ENCODE measurements at regions not wholly inside any gene's neighbourhood (a gene's known extent, or its start where the extent isn't known, plus 50 kb on each side); places are given as distances from the start of the nearest gene placed in this dataset.

GRCh38 chr13:104796581-104796980 is 1730.4 kb upstream of the SLC10A2 start:
- Histone ChIP-seq H3K27ac (no peak overlapping the region), H3K27me3 (no peaks in the 10 kb centered on the region), H3K9me3 (no peaks in the 10 kb centered on the region), H3K4me1 (no peaks in the 10 kb centered on the region), H3K36me3 (no peaks in the 10 kb centered on the region), H3K4me3 (no peak overlapping the region)
- ATAC-seq = no peak
- no peak for TF ChIP-seq POLR2A (IDR thresholded peaks at IDR 0.05)
- WGBS (ENCODE audit: insufficient coverage, low coverage, low lambda C conversion rate, missing lambda C conversion rate) = 52% methylated on average over 2 of the region's 2 CpGs
- intact Hi-C loops (cut with DNase I) = no loop called here
- DNase-seq = no peak

DNA sequence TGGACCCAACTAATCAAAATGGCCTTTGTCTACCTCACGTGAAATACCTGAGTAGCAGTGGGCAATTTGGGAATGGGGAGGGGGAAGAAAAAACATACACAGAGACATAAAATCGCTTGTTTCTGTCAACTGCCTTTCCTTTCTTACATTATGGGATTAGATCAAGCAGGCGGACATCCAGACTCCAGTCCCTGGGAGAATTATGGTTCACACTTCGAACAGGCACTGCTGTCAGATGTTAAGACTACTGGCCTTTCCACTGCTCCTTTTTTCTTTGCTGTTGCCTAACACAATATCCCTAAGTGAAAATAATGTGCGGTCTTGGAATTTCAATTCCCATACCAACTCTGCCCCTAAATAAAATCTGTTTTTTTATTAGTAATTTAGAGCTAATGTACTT is 1719.7 kb upstream of the SLC10A2 start:
- H3K9me3 ChIP-seq = no peaks in the 10 kb centered on the region
- no peak overlapping the region for H3K4me3 ChIP-seq
- WGBS (ENCODE audit: insufficient coverage, low coverage, low lambda C conversion rate, missing lambda C conversion rate) = 65% methylated on average over 5 of the region's 5 CpGs
- H3K4me1 ChIP-seq = no peaks in the 10 kb centered on the region
- H3K27me3 ChIP-seq = no peaks in the 10 kb centered on the region
- ATAC-seq (no peak), DNase-seq (no peak)
- TF ChIP-seq POLR2A (IDR thresholded peaks at IDR 0.05) = no peak
- TF ChIP-seq CTCF (IDR thresholded peaks at IDR 0.05) = no peak
- intact Hi-C loops (cut with DNase I) = no loop called here
- no peaks in the 10 kb centered on the region for H3K36me3 ChIP-seq
- H3K27ac ChIP-seq = no peak overlapping the region

DNA sequence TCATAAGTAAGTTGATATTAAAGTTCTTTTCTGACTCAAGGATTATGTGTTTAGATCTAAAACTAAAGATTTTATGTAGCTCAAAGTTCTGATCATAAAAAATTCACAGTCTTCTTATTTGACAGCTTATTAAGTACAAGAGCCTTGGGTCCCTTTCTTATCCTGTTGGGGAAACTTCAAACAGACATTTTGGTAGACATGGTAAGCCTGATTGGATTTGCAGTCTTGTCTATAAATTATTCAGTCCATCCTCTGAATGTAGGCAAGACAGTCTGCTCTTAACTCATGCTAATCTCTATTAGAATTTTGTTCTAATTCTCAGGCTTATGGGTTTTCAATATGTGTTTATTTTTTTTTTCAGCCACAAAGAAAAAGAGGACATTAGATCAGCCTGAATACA is 1718.7 kb upstream of the SLC10A2 start:
- Histone ChIP-seq H3K27me3 (no peaks in the 10 kb centered on the region), H3K27ac (no peak overlapping the region), H3K4me3 (no peak overlapping the region), H3K9me3 (no peaks in the 10 kb centered on the region), H3K36me3 (no peaks in the 10 kb centered on the region), H3K4me1 (no peaks in the 10 kb centered on the region)
- intact Hi-C loops (cut with DNase I) = no loop called here
- ATAC-seq (no peak), DNase-seq (no peak)
- TF ChIP-seq CTCF (IDR thresholded peaks at IDR 0.05) = no peak
- TF ChIP-seq POLR2A (IDR thresholded peaks at IDR 0.05) = no peak

DNA sequence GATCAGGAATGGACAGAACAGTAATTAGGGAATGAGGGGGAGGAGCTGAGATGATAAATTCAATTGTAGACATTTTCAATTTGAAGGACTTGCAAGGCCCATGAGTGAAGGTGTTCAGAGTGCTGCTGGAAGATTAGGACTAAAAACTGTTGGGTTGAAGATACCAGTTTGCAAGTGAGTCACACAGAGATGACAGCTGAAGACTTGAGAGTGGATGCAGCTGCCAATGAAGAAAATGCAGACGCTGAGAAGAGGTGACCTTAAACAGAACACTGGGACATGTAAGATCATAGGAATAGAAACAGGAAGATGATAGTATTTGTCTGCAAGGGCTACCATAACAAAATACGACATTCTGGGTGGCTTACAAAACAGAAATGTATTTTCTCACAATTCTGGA is 1716.5 kb upstream of the SLC10A2 start:
- Histone ChIP-seq H3K4me1 (no peaks in the 10 kb centered on the region), H3K36me3 (no peaks in the 10 kb centered on the region), H3K27me3 (no peaks in the 10 kb centered on the region), H3K9me3 (no peaks in the 10 kb centered on the region), H3K27ac (no peak overlapping the region), H3K4me3 (no peak overlapping the region)
- intact Hi-C loops (cut with DNase I) = no loop called here
- TF ChIP-seq POLR2A (IDR thresholded peaks at IDR 0.05) (no peak), CTCF (IDR thresholded peaks at IDR 0.05) (no peak)
- ATAC-seq = no peak
- 42% methylated on average over 2 of the region's 2 CpGs for WGBS (ENCODE audit: insufficient coverage, low coverage, low lambda C conversion rate, missing lambda C conversion rate)
- no peak for DNase-seq

DNA sequence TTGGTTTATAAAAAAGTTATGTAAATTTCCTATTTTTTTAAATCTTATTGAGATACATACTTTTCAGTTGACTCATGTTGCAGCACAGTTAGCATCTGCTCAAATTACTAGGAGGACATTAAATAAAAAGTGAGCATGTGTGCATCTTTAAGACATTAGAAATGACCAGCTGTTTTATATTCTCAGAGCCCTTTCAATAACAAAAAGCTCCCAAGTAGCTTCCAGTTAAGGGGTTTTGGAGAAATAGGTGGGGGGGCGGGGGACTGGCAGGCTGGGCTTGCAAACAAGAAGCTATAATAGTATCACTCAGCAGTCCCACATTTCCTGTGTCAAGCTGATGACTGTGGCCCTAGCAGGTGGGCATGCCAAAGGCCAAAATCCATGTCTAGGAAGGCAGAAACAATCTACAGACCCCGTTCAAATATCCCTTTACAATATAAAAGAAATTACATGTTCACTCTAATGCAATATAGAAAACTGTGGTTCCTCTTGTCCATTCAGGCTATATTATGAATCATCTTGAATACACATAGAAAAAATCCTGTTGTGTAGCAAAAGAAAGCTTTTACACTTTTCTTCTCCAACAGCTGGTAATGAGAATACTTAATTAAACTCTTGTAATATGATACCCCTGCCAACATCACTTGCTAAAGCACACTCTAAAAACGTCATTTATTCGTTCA is 1713.2 kb upstream of the SLC10A2 start:
- 33% methylated on average over 4 of the region's 4 CpGs for WGBS (ENCODE audit: insufficient coverage, low coverage, low lambda C conversion rate, missing lambda C conversion rate)
- Histone ChIP-seq H3K9me3 (no peaks in the 10 kb centered on the region), H3K27ac (no peak overlapping the region), H3K4me3 (no peak overlapping the region), H3K36me3 (no peaks in the 10 kb centered on the region), H3K27me3 (no peaks in the 10 kb centered on the region), H3K4me1 (no peaks in the 10 kb centered on the region)
- intact Hi-C loops (cut with DNase I) = no loop called here
- ATAC-seq (no peak), DNase-seq (no peak)
- TF ChIP-seq CTCF (IDR thresholded peaks at IDR 0.05) (no peak), POLR2A (IDR thresholded peaks at IDR 0.05) (no peak)

All from right lobe of liver (tissue), 6 donors.